ENCODE measurements at regions not wholly inside any gene's neighbourhood (a gene's known extent, or its start where the extent isn't known, plus 50 kb on each side); places are given as distances from the start of the nearest gene placed in this dataset.

GRCh38 chrX:73979551-73980131 lies 127.1 kb upstream of the XIST start:
- TF ChIP-seq CTCF (IDR thresholded peaks at IDR 0.05) (no peak), POLR2A (IDR thresholded peaks at IDR 0.05) (no peak), POLR2AphosphoS5 (IDR thresholded peaks at IDR 0.05; ENCODE audit: insufficient read depth in 1 of 2, low read depth in 1 of 2) (no peak)
